OCI-LY7 (cell line): ENCODE measurements at regions not wholly inside any gene's neighbourhood (a gene's known extent, or its start where the extent isn't known, plus 50 kb on each side); places are given as distances from the start of the nearest gene placed in this dataset.

Experiments
- BruUV-seq: library from RNA; stranded (reverse); fragments of 400-500 nt; replicated peaks from 2 replicates; lab custom pipeline; 2021; lab: Mats Ljungman, UMichigan
- CTCF ChIA-PET: fragments of 300-600 bp; sonication (Branson Sonifier 250); formaldehyde crosslinking; loops from one replicate; lab custom pipeline; 2022; ENCODE audit warnings: antibody characterized with exemption; ENCODE audit not compliant: unreplicated experiment; lab: Charles Lee
- POLR2A ChIA-PET: fragments of 300-600 bp; sonication (Branson Sonifier 250); formaldehyde crosslinking; loops from one replicate; lab custom pipeline; 2022; ENCODE audit warnings: antibody characterized with exemption; lab: Charles Lee
- DNase-seq: peaks from one replicate; pipeline ENCODE4 v3.0.0-alpha.2; 2015; ENCODE audit warnings: low spot score
- H2AFZ ChIP-seq: fragments of 200-600 bp; sonication (generic), shearing (Covaris generic); 2 replicates; pipeline ENCODE4 v1.6.1; 2014; ENCODE audit warnings: mild to moderate bottlenecking, antibody characterized with exemption, low read length, moderate library complexity
- H3K27ac ChIP-seq: fragments of 200-600 bp; sonication (generic); 2 replicates; pipeline ENCODE4 v1.5.1; 2014; ENCODE audit warnings: mixed run types, low read depth, mild to moderate bottlenecking, moderate library complexity, low read length, inconsistent platforms; ENCODE audit not compliant: poor library complexity, severe bottlenecking
- H3K36me3 ChIP-seq: fragments of 200-600 bp; sonication (generic); 2 replicates; pipeline ENCODE4 v1.6.1; 2014; ENCODE audit warnings: mild to moderate bottlenecking, antibody characterized with exemption, low read length, moderate library complexity, mixed read lengths; ENCODE audit not compliant: insufficient read depth
- H3K4me1 ChIP-seq: fragments of 200-600 bp; sonication (generic); 2 replicates; pipeline ENCODE4 v1.5.1; 2014; ENCODE audit warnings: mild to moderate bottlenecking, low read length; ENCODE audit not compliant: insufficient read depth, poor library complexity, severe bottlenecking
- H3K4me2 ChIP-seq: fragments of 200-600 bp; sonication (generic); 2 replicates; pipeline ENCODE4 v1.6.1; 2014; ENCODE audit warnings: mild to moderate bottlenecking, low read length
- H3K4me3 ChIP-seq: fragments of 200-600 bp; sonication (generic); 2 replicates; pipeline ENCODE4 v1.5.1; 2014; ENCODE audit warnings: mild to moderate bottlenecking, low read depth, low read length; ENCODE audit not compliant: poor library complexity, severe bottlenecking
- H3K79me2 ChIP-seq: fragments of 200-600 bp; sonication (generic); 2 replicates; pipeline ENCODE4 v1.6.1; 2016; ENCODE audit warnings: low read depth, mild to moderate bottlenecking, low read length, moderate library complexity, mixed read lengths; ENCODE audit not compliant: insufficient read depth
- H3K9me2 ChIP-seq: fragments of 200-600 bp; sonication (generic); 2 replicates; pipeline ENCODE4 v1.6.1; 2016; ENCODE audit warnings: mild to moderate bottlenecking, low read length, mixed read lengths; ENCODE audit not compliant: insufficient read depth
- H3K9me3 ChIP-seq: fragments of 200-600 bp; sonication (generic); 2 replicates; pipeline ENCODE4 v1.6.1; 2014; ENCODE audit warnings: mild to moderate bottlenecking, mixed run types, low read length, mixed read lengths
- H4K20me1 ChIP-seq: fragments of 200-600 bp; sonication (generic); 2 replicates; pipeline ENCODE4 v1.6.1; 2014; ENCODE audit warnings: mild to moderate bottlenecking, antibody characterized with exemption, low read length, moderate library complexity, mixed read lengths; ENCODE audit not compliant: insufficient read depth
- CTCF ChIP-seq: fragments of 200-600 bp; sonication (generic); conservative IDR thresholded peaks from 2 replicates; pipeline ENCODE4 v1.5.1; 2014; ENCODE audit warnings: mild to moderate bottlenecking, antibody characterized with exemption, low read length, moderate library complexity, mixed read lengths
- EZH2phosphoT487 ChIP-seq: fragments of 200-600 bp; sonication (generic); IDR thresholded peaks from 2 replicates; pipeline ENCODE4 v1.6.1; 2018; ENCODE audit warnings: low read depth, borderline replicate concordance, mild to moderate bottlenecking, mixed run types, antibody characterized with exemption, low read length, moderate library complexity, mixed read lengths
- intact Hi-C: fragments of 100-400 bp; cut with micrococcal nuclease; formaldehyde crosslinking; loops from one replicate; pipeline ENCODE4 v1.10.0; 2022; ENCODE audit not compliant: unreplicated experiment

GRCh38 chr2:173705656-173706055 lies 259.5 kb downstream of the SP3 start:
- H3K9me3 ChIP-seq: no peaks in the 10 kb centered on the region
- no peak overlapping the region for H2AFZ ChIP-seq
- no peaks in the 10 kb centered on the region for H3K79me2 ChIP-seq
- no peak overlapping the region for H3K4me3 ChIP-seq
- no peak overlapping the region for H3K27ac ChIP-seq
- no peak overlapping the region for H3K4me2 ChIP-seq
- H3K4me1 ChIP-seq: no peaks in the 10 kb centered on the region
- H3K36me3 ChIP-seq: no peaks in the 10 kb centered on the region
- DNase-seq: no peak
- H4K20me1 ChIP-seq: no peaks in the 10 kb centered on the region
- no TSS peak for BruUV-seq
- TF ChIP-seq CTCF (no peak), EZH2phosphoT487 (no peak)
- ChIA-PET CTCF (no interaction called here), POLR2A (interaction anchor here (0.5 to 0.8 kb wide), 10 partner anchors 12 to 738 kb away, joined by 3 to 8 read pairs (median 4); no protein-coding TSS in a partner anchor)
- intact Hi-C loops: no loop called here
- no peaks in the 10 kb centered on the region for H3K9me2 ChIP-seq

- Histone ChIP-seq H4K20me1 (no peaks in the 10 kb centered on the region), H3K9me3 (no peaks in the 10 kb centered on the region), H3K27ac (no peak overlapping the region), H2AFZ (no peak overlapping the region), H3K4me3 (no peak overlapping the region), H3K79me2 (no peaks in the 10 kb centered on the region), H3K9me2 (no peaks in the 10 kb centered on the region), H3K36me3 (no peaks in the 10 kb centered on the region), H3K4me1 (no peaks in the 10 kb centered on the region), H3K4me2 (no peak overlapping the region)
- CTCF ChIA-PET: no interaction called here
- no peak for DNase-seq
- no peak for TF ChIP-seq EZH2phosphoT487
- TF ChIP-seq CTCF: no peak
- intact Hi-C loops: no loop called here
- BruUV-seq: no TSS peak
- POLR2A ChIA-PET: interaction anchor here (1.0 kb wide), 1 partner anchor 20 kb away, joined by 3 read pairs; no protein-coding TSS in a partner anchor
Observed at GRCh38 chr2:173706936-173707335, 258.2 kb downstream of the SP3 start.

- no peaks in the 10 kb centered on the region for H4K20me1 ChIP-seq
- no peaks in the 10 kb centered on the region for H3K36me3 ChIP-seq
- H3K9me2 ChIP-seq: no peaks in the 10 kb centered on the region
- no peak overlapping the region for H2AFZ ChIP-seq
- no peak for TF ChIP-seq EZH2phosphoT487
- no peak for TF ChIP-seq CTCF
- CTCF ChIA-PET: no interaction called here
- no TSS peak for BruUV-seq
- DNase-seq: no peak
- no peaks in the 10 kb centered on the region for H3K4me1 ChIP-seq
- H3K4me2 ChIP-seq: no peak overlapping the region
- H3K4me3 ChIP-seq: no peak overlapping the region
- intact Hi-C loops: no loop called here
- no peak overlapping the region for H3K27ac ChIP-seq
- POLR2A ChIA-PET: no interaction called here
- H3K9me3 ChIP-seq: no peaks in the 10 kb centered on the region
- H3K79me2 ChIP-seq: no peaks in the 10 kb centered on the region
Observed at GRCh38 chr2:173708806-173709205, 256.4 kb downstream of the SP3 start.
